Motor neuron (in vitro differentiated cells): ENCODE measurements at regions not wholly inside any gene's neighbourhood (a gene's known extent, or its start where the extent isn't known, plus 50 kb on each side); places are given as distances from the start of the nearest gene placed in this dataset.
"Not testable (repeated sequence)": the region's sequence is repeated elsewhere in the genome, so short reads cannot be mapped to it uniquely, and the experiment has no call there.

Experiments
- ATAC-seq, 8 experiments: fragments of 200-7000 bp; cut with Tn5 transposase; replicated peaks in 6 of 8; 2 replicates each; pipeline ENCODE4 v1.8.0; 2021; ENCODE audit warnings: mild to moderate bottlenecking in 8 of 8, moderate library complexity in 8 of 8
- H3K27ac ChIP-seq, 2 donors: fragments of 250-450 bp; sonication (Bioruptor Pico); 2 replicates each; pipeline ENCODE4 v1.9.0; 2021; ENCODE audit warnings: antibody characterized with exemption in 2 of 2, mild to moderate bottlenecking in 2 of 2, moderate library complexity in 1 of 2
- H3K4me1 ChIP-seq, 2 donors: fragments of 250-450 bp; sonication (Bioruptor Pico); replicated peaks in 1 of 2; 2 replicates each; pipeline ENCODE4 v1.6.1; 2021; ENCODE audit warnings: antibody characterized with exemption in 2 of 2, mild to moderate bottlenecking in 2 of 2, moderate library complexity in 1 of 2
- H3K4me3 ChIP-seq, 5 donors: fragments of 250-450 bp; sonication (Bioruptor Pico); 2 replicates each; pipeline ENCODE4 v1.9.0; 2021; ENCODE audit warnings: antibody characterized with exemption in 5 of 5, mild to moderate bottlenecking in 5 of 5, moderate library complexity in 4 of 5
- WGBS, 10 experiments: fragments of 450-650 bp; shearing (Covaris generic); methylation state at CpG; one replicate each; pipeline ENCODE4 v1.0.0; 2022; 5-methylcytosine and 5-hydroxymethylcytosine counted together
- in situ Hi-C, 9 experiments: fragments of 400-800 bp; cut with MboI; loops; one replicate each; pipeline ENCODE4 v1.15.0; 2021; ENCODE audit warnings: low sequenced_read_pairs in 9 of 9, low pct_unique_long_range_greater_than_20kb in 2 of 9; ENCODE audit not compliant: unreplicated experiment in 9 of 9

GRCh38 chr5:3324421-3325101, 271.1 kb upstream of the IRX1 start:
- in situ Hi-C loops, result no loop called here
- H3K4me1 ChIP-seq, result peaks cover 0 to 14% of the 10 kb centered on the region in 2 donors
- ATAC-seq, result peak in 3 of 8 experiments; percentile 13 to 42 (median 13)
- no peak overlapping the region for H3K27ac ChIP-seq
- no peak overlapping the region for H3K4me3 ChIP-seq
- 62 to 100% (median 94%) methylated on average over 1 to 8 of the region's 36 CpGs; no CpG with 5 or more reads in 4 of the 10 experiments for WGBS, 10 experiments

- in situ Hi-C loops, H3K4me3 ChIP-seq, ATAC-seq, H3K27ac ChIP-seq: not testable (repeated sequence)
- WGBS, 10 experiments, result 59 to 100% (median 94%) methylated on average over 1 to 5 of the region's 6 CpGs
- peaks cover 0 to 14% of the 10 kb centered on the region in 2 donors for H3K4me1 ChIP-seq
These were observed 271.7 kb upstream of the IRX1 start for GRCh38 chr5:3323966-3324365.

- no peak for ATAC-seq
- peaks cover 0 to 14% of the 10 kb centered on the region in 2 donors for H3K4me1 ChIP-seq
- no peak overlapping the region for H3K4me3 ChIP-seq
- 6 to 100% (median 100%) methylated on average over 1 to 2 of the region's 3 CpGs; no CpG with 5 or more reads in 3 of the 10 experiments for WGBS, 10 experiments
- in situ Hi-C loops, result no loop called here
- H3K27ac ChIP-seq, result no peak overlapping the region
These were observed 272.5 kb upstream of the IRX1 start for GRCh38 chr5:3323144-3323543.

DNA sequence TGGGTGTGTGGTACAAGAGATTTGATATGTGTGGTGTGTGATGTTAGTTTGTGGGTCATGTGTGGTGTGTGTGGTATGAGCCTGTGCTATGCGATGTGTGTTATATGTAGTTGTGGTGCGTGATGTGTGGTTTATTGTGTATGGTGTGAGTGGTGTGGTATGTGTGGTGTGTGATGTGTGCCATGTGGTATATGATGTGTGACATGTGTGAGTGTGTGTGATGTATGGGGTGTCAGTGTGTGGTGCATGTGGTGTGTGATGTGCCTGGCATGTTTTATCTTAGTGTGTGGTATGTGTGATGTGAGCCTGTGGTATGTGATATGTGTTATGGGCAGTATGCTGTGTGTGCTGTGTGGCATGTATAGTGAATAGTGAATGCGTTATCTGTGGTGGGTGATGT, 273.0 kb upstream of the IRX1 start:
- Histone ChIP-seq H3K4me1 (peaks cover 0 to 14% of the 10 kb centered on the region in 2 donors), H3K27ac (no peak overlapping the region), H3K4me3 (no peak overlapping the region)
- in situ Hi-C loops, result no loop called here
- 57 to 100% (median 76%) methylated on average over 1 to 3 of the region's 3 CpGs; no CpG with 5 or more reads in 4 of the 10 experiments for WGBS, 10 experiments
- ATAC-seq, result no peak

DNA sequence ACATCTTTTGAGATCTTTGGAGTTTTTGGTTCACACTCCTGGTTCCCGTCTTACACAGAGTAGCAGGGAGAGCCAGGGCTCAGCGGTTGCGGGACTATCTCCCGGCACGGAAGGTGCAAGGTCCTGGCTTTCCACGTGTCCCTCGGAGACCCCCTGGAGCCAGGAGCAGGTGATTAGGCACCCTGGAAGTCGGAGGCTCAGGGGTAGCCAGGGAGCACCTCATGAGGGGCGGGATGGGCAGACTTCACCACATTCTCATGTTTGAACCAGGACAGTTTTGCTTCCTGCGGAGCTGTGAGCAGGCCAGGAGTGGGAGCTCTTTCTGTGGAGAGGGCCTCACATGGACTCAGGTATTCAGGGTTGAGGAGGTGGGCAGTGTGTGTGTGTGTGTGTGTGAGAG, 273.7 kb upstream of the IRX1 start:
- WGBS, 10 experiments, result 68 to 95% (median 94%) methylated on average over 3 to 6 of the region's 10 CpGs; no CpG with 5 or more reads in 5 of the 10 experiments
- Histone ChIP-seq H3K27ac (no peak overlapping the region), H3K4me3 (no peak overlapping the region), H3K4me1 (peaks cover 0 to 19% of the 10 kb centered on the region in 2 donors)
- in situ Hi-C loops, result no loop called here
- ATAC-seq, result no peak

DNA sequence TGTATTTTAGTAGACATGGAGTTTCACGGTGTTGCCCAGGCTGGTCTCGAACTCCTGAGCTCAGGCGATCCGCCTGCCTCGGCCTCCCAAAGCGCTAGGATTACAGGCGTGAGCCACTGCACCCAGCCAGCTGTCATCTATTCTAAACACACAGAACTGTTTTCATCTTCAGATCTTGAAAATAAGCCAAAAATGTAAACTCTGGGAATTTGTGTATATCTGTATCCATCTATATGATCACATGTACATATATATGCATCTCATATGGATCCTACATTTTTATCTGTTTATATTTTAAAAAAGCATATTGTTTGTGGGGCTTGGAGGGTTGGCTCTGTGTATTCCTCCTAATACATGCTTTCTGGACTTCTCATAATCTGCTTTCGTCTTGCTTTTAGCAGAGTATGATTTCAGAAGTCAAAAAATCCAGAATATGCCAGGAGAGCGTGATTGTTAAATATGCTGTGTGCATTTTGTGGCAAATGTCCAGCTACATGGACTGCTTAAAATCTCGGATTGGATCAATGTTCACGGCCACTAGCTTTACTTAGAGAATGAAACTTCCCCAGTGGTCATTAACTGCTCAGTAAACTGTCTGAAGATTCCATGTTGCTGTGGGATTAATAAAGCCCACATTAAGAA, 274.4 kb upstream of the IRX1 start:
- H3K4me1 ChIP-seq, result peaks cover 0 to 20% of the 10 kb centered on the region in 2 donors
- no peak for ATAC-seq
- in situ Hi-C loops, result no loop called here
- 40 to 100% (median 73%) methylated on average over 1 to 10 of the region's 11 CpGs; no CpG with 5 or more reads in 1 of the 10 experiments for WGBS, 10 experiments
- H3K27ac ChIP-seq, result no peak overlapping the region
- no peak overlapping the region for H3K4me3 ChIP-seq

DNA sequence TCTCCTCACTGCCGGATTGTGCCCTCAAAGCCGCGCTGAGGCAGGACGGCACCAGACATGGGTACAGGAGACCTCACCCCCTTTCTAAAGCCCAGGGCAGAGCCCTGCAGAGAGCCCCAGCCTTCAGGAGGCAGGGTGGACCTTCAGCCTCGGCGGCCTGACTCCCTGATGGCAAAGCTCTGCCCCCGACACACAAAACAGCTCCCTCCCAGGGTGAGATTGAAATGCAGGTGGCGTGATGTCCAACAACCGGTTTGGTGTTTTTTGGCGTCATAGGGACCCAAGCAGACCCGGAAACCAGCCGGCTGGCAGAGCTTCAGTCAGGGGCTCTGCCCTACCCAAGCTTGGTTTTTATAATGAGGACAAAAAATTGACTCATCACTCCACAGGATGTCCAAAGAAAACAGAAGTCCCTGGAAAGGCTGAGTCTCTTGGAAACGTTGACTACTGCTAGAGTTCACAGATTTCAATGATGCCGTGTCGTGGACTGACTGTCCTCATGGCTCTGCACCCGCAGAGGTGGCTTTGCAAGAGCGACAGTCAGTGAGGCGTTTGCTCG, 275.2 kb upstream of the IRX1 start:
- peak in 1 of 8 experiments; percentile 11 for ATAC-seq
- Histone ChIP-seq H3K4me3 (no peak overlapping the region), H3K27ac (no peak overlapping the region), H3K4me1 (peaks cover 0 to 13% of the 10 kb centered on the region in 2 donors)
- in situ Hi-C loops, result no loop called here
- 0 to 100% (median 81%) methylated on average over 1 to 19 of the region's 19 CpGs; no CpG with 5 or more reads in 1 of the 10 experiments for WGBS, 10 experiments

- WGBS, 10 experiments, result 41 to 88% (median 82%) methylated on average over 1 to 9 of the region's 10 CpGs; no CpG with 5 or more reads in 2 of the 10 experiments
- in situ Hi-C loops, result no loop called here
- H3K4me3 ChIP-seq, result no peak overlapping the region
- ATAC-seq, result peak in 1 of 8 experiments; percentile 41
- no peak overlapping the region for H3K27ac ChIP-seq
- peaks cover 0 to 7% of the 10 kb centered on the region in 2 donors for H3K4me1 ChIP-seq
These were observed 278.4 kb upstream of the IRX1 start for GRCh38 chr5:3317051-3317795.

- H3K4me1 ChIP-seq, result peaks cover 0 to 9% of the 10 kb centered on the region in 2 donors
- 31 to 100% (median 100%) methylated on average over 1 to 4 of the region's 4 CpGs; no CpG with 5 or more reads in 2 of the 10 experiments for WGBS, 10 experiments
- no peak overlapping the region for H3K27ac ChIP-seq
- in situ Hi-C loops, result no loop called here
- ATAC-seq, result no peak
- no peak overlapping the region for H3K4me3 ChIP-seq
These were observed 282.1 kb upstream of the IRX1 start for GRCh38 chr5:3313569-3313968.

- Histone ChIP-seq H3K4me1 (peaks cover 0 to 8% of the 10 kb centered on the region in 2 donors), H3K27ac (no peak overlapping the region), H3K4me3 (no peak overlapping the region)
- in situ Hi-C loops, result no loop called here
- no peak for ATAC-seq
- 40 to 100% (median 72%) methylated on average over 1 to 6 of the region's 6 CpGs; no CpG with 5 or more reads in 1 of the 10 experiments for WGBS, 10 experiments
These were observed 283.3 kb upstream of the IRX1 start for GRCh38 chr5:3312299-3312698.

DNA sequence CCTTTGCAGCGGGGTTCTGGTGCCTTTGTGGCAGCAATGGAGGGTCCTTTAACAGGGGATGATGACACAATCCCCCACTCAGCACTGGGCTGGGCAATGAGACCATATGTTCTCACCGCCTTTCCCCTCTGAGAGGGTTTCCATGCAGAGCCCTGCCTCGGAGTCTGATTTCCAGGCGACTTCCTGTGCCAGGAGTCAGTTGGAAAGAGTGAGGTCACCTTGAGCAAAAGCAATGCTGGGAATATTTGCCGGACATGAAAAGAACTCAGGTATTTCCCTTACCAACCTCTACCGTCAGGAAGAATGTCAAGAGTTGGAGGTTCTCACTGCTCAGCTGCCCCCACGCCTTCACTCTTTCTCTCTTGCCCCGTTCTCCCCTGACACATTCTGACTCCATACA, 284.2 kb upstream of the IRX1 start:
- peaks cover 0 to 3% of the 10 kb centered on the region in 2 donors for H3K4me1 ChIP-seq
- in situ Hi-C loops, result no loop called here
- ATAC-seq, result peak in 4 of 8 experiments; percentile 66 to 78 (median 76)
- peak overlapping the region in 1 of 2 donors; percentile 47 for H3K27ac ChIP-seq
- no peak overlapping the region for H3K4me3 ChIP-seq
- 33 to 100% (median 66%) methylated on average over 1 to 7 of the region's 8 CpGs; no CpG with 5 or more reads in 2 of the 10 experiments for WGBS, 10 experiments

- ATAC-seq, result peak; percentile 24 to 98 (median 96)
- no peak overlapping the region for H3K4me3 ChIP-seq
- 0 to 100% (median 48%) methylated on average over 1 to 13 of the region's 26 CpGs for WGBS, 10 experiments
- H3K27ac ChIP-seq, result peak overlapping the region in 1 of 2 donors; percentile 47
- in situ Hi-C loops, result no loop called here
- peaks cover 0 to 3% of the 10 kb centered on the region in 2 donors for H3K4me1 ChIP-seq
These were observed 284.9 kb upstream of the IRX1 start for GRCh38 chr5:3310541-3311261.
